Gastrocnemius medialis (tissue), 4 donors: ENCODE measurements at regions not wholly inside any gene's neighbourhood (a gene's known extent, or its start where the extent isn't known, plus 50 kb on each side); places are given as distances from the start of the nearest gene placed in this dataset.

Experiments
- ATAC-seq, 2 donors: fragments of 150-250 bp; one replicate each; pipeline ENCODE4 v1.9.1; 2016
- DNase-seq, 2 donors: peaks; one replicate each; pipeline ENCODE4 v3.0.0-alpha.2; 2019
- H3K27ac ChIP-seq, 4 donors: fragments of 200-600 bp; sonication (generic); 1 replicate in 1 of 4; 2 replicates in 3 of 4; pipeline ENCODE4 v1.5.1; 2016 to 2018; ENCODE audit warnings: mild to moderate bottlenecking in 2 of 4, moderate library complexity in 1 of 4
- H3K27me3 ChIP-seq, 3 donors: fragments of 200-600 bp; sonication (generic) in 2 of 3; 1 replicate in 1 of 3; 2 replicates in 2 of 3; pipeline versions ENCODE4 v1.5.1 to v1.6.0; 2016 to 2019; ENCODE audit warnings: mild to moderate bottlenecking in 1 of 3, moderate library complexity in 1 of 3
- H3K36me3 ChIP-seq, 2 donors: fragments of 200-600 bp; sonication (generic) in 1 of 2; one replicate each; pipeline ENCODE4 v1.5.1; 2017 to 2018
- H3K4me1 ChIP-seq, 2 donors: fragments of 200-600 bp; sonication (generic) in 1 of 2; one replicate each; pipeline ENCODE4 v1.5.1; 2016 to 2017; ENCODE audit warnings: mild to moderate bottlenecking in 2 of 2
- H3K4me3 ChIP-seq, 4 donors: fragments of 200-600 bp; sonication (generic) in 3 of 4; 1 replicate in 1 of 4; 2 replicates in 3 of 4; pipeline ENCODE4 v1.5.1; 2016 to 2019; ENCODE audit warnings: mild to moderate bottlenecking in 2 of 4
- H3K9me3 ChIP-seq, 3 donors: fragments of 200-600 bp; sonication (generic) in 2 of 3; 1 replicate in 1 of 3; 2 replicates in 2 of 3; pipeline ENCODE4 v1.5.1; 2016 to 2019
- CTCF ChIP-seq, 5 experiments: fragments of 450-650 bp in 3 of 5; fragments of 200-600 bp in 2 of 5; sonication (generic) in 2 of 5; IDR thresholded peaks in 4 of 5; conservative IDR thresholded peaks in 1 of 5; 1 replicate in 4 of 5; 2 replicates in 1 of 5; pipeline ENCODE4 v1.5.1; 2016 to 2019; ENCODE audit warnings: antibody characterized with exemption in 5 of 5, mild to moderate bottlenecking in 3 of 5, moderate library complexity in 3 of 5
- POLR2A ChIP-seq, 2 donors: fragments of 450-650 bp; IDR thresholded peaks; one replicate each; pipeline ENCODE4 v1.6.1; 2017; ENCODE audit warnings: antibody characterized with exemption in 2 of 2, mild to moderate bottlenecking in 2 of 2, moderate library complexity in 2 of 2
- in situ Hi-C, 4 donors: fragments of 200-750 bp; cut with MboI; loops; one replicate each; pipeline versions ENCODE4 v1.15.0 to v1.8.0; 2017; ENCODE audit warnings: low sequenced_read_pairs in 4 of 4
- intact Hi-C: fragments of 100-400 bp; cut with DNase I; formaldehyde crosslinking; loops from one replicate; pipeline ENCODE4 v1.15.1; 2023; ENCODE audit warnings: low total_unique reads

- no peak overlapping the region for H3K4me3 ChIP-seq
- no peak for ATAC-seq
- no peaks in the 10 kb centered on the region for H3K4me1 ChIP-seq
- no peaks in the 10 kb centered on the region for H3K9me3 ChIP-seq
- no peak for DNase-seq
- in situ Hi-C loops (no loop called here), intact Hi-C loops (no loop called here)
- H3K27me3 ChIP-seq: peaks cover 0 to 17% (median 8%) of the 10 kb centered on the region in 3 donors
- TF ChIP-seq CTCF (IDR thresholded peaks at IDR 0.05 in 4 of 5, conservative IDR thresholded peaks at IDR 0.05 in 1 of 5): no peak
- no peak for TF ChIP-seq POLR2A (IDR thresholded peaks at IDR 0.05)
- H3K36me3 ChIP-seq: no peaks in the 10 kb centered on the region
- no peak overlapping the region for H3K27ac ChIP-seq
These were observed 269.5 kb upstream of the FOXF1 start for GRCh38 chr16:86240716-86241363.

- in situ Hi-C loops (no loop called here), intact Hi-C loops (no loop called here)
- Histone ChIP-seq H3K36me3 (no peaks in the 10 kb centered on the region), H3K9me3 (no peaks in the 10 kb centered on the region), H3K27ac (no peak overlapping the region), H3K4me1 (no peaks in the 10 kb centered on the region), H3K4me3 (no peak overlapping the region), H3K27me3 (peaks cover 0 to 17% (median 8%) of the 10 kb centered on the region in 3 donors)
- TF ChIP-seq POLR2A (IDR thresholded peaks at IDR 0.05) (no peak), CTCF (IDR thresholded peaks at IDR 0.05 in 4 of 5, conservative IDR thresholded peaks at IDR 0.05 in 1 of 5) (no peak)
- DNase-seq (no peak), ATAC-seq (no peak)
These were observed 268.6 kb upstream of the FOXF1 start for GRCh38 chr16:86241681-86242080.

- no peak for TF ChIP-seq CTCF (IDR thresholded peaks at IDR 0.05 in 4 of 5, conservative IDR thresholded peaks at IDR 0.05 in 1 of 5)
- TF ChIP-seq POLR2A (IDR thresholded peaks at IDR 0.05): no peak
- H3K36me3 ChIP-seq: no peaks in the 10 kb centered on the region
- in situ Hi-C loops: no loop called here
- H3K4me1 ChIP-seq: no peaks in the 10 kb centered on the region
- H3K27ac ChIP-seq: no peak overlapping the region
- H3K27me3 ChIP-seq: peaks cover 0 to 17% (median 8%) of the 10 kb centered on the region in 3 donors
- DNase-seq (no peak), ATAC-seq (no peak)
- no peak overlapping the region for H3K4me3 ChIP-seq
- intact Hi-C loops: no loop called here
- H3K9me3 ChIP-seq: no peaks in the 10 kb centered on the region
These were observed 267.8 kb upstream of the FOXF1 start for GRCh38 chr16:86242244-86243122.

GRCh38 chr16:86243123-86243473 lies 267.2 kb upstream of the FOXF1 start:
- Histone ChIP-seq H3K27ac (no peak overlapping the region), H3K4me1 (no peaks in the 10 kb centered on the region), H3K27me3 (peaks cover 0 to 17% (median 8%) of the 10 kb centered on the region in 3 donors), H3K4me3 (no peak overlapping the region), H3K36me3 (no peaks in the 10 kb centered on the region), H3K9me3 (no peaks in the 10 kb centered on the region)
- in situ Hi-C loops (no loop called here), intact Hi-C loops (no loop called here)
- no peak for ATAC-seq
- no peak for TF ChIP-seq POLR2A (IDR thresholded peaks at IDR 0.05)
- TF ChIP-seq CTCF (IDR thresholded peaks at IDR 0.05 in 4 of 5, conservative IDR thresholded peaks at IDR 0.05 in 1 of 5): no peak
- no peak for DNase-seq
